Esophagus muscularis mucosa (tissue), 4 donors: ENCODE measurements at regions not wholly inside any gene's neighbourhood (a gene's known extent, or its start where the extent isn't known, plus 50 kb on each side); places are given as distances from the start of the nearest gene placed in this dataset.

ENCODE experiments used
- DNase-seq: peaks from one replicate; pipeline ENCODE4 v3.0.0-alpha.2; 2017; ENCODE audit errors: extremely low spot score
- H3K27ac ChIP-seq, 4 donors: fragments of 200-600 bp; sonication (generic); replicated peaks in 1 of 4; 1 replicate in 3 of 4; 2 replicates in 1 of 4; pipeline ENCODE4 v1.5.1; 2016 to 2019; ENCODE audit warnings: mild to moderate bottlenecking in 1 of 4
- H3K27me3 ChIP-seq, 4 donors: fragments of 200-600 bp; sonication (generic); one replicate each; pipeline versions ENCODE4 v1.5.1 to v1.6.0; 2016 to 2019
- H3K36me3 ChIP-seq, 4 donors: fragments of 200-600 bp; sonication (generic); one replicate each; pipeline ENCODE4 v1.5.1; 2016 to 2019
- H3K4me1 ChIP-seq, 4 donors: fragments of 200-600 bp; sonication (generic); one replicate each; pipeline ENCODE4 v1.5.1; 2016 to 2019
- H3K4me3 ChIP-seq, 4 donors: fragments of 200-600 bp; sonication (generic); 1 replicate in 2 of 4; 2 replicates in 2 of 4; pipeline ENCODE4 v1.5.1; 2016 to 2019; ENCODE audit warnings: mild to moderate bottlenecking in 4 of 4, moderate library complexity in 1 of 4
- H3K9me3 ChIP-seq, 4 donors: fragments of 200-600 bp; sonication (generic); 1 replicate in 3 of 4; 2 replicates in 1 of 4; pipeline ENCODE4 v1.5.1; 2016 to 2019
- CTCF ChIP-seq, 3 experiments: fragments of 200-600 bp in 2 of 3; fragments of 450-650 bp in 1 of 3; sonication (generic) in 2 of 3; IDR thresholded peaks; one replicate each; pipeline ENCODE4 v1.5.1; 2017 to 2019; ENCODE audit warnings: antibody characterized with exemption in 3 of 3, mild to moderate bottlenecking in 2 of 3, moderate library complexity in 1 of 3
- EP300 ChIP-seq: sonication (generic); formaldehyde crosslinking; IDR thresholded peaks from one replicate; pipeline ENCODE4 v1.6.1; 2017; ENCODE audit warnings: antibody characterized with exemption
- POLR2A ChIP-seq: fragments of 450-650 bp; IDR thresholded peaks from one replicate; pipeline ENCODE4 v1.6.1; 2017; ENCODE audit warnings: antibody characterized with exemption, moderate library complexity, mild to moderate bottlenecking, low read depth
- POLR2AphosphoS5 ChIP-seq, 2 donors: sonication (generic); formaldehyde crosslinking; IDR thresholded peaks; one replicate each; pipeline ENCODE4 v1.6.1; 2017; ENCODE audit warnings: antibody characterized with exemption in 2 of 2
- WGBS: methylation state at CpG from one replicate; pipeline ENCODE4 v1.1.5; 2018; 5-methylcytosine and 5-hydroxymethylcytosine counted together
- intact Hi-C: fragments of 100-400 bp; cut with DNase I; formaldehyde crosslinking; loops from one replicate; pipeline ENCODE4 v1.15.1; 2023

GRCh38 chr1:87766737-87767136 is 438.1 kb downstream of the LMO4 start:
- WGBS: 94% methylated on average over 1 of the region's 1 CpG
- intact Hi-C loops: no loop called here
- H3K27me3 ChIP-seq: no peaks in the 10 kb centered on the region

GRCh38 chr1:87778896-87779295 is 450.2 kb downstream of the LMO4 start:
- 84% methylated on average over 3 of the region's 3 CpGs for WGBS
- H3K27ac ChIP-seq: no peak overlapping the region
- intact Hi-C loops: no loop called here
- peaks cover 0 to 20% (median 17%) of the 10 kb centered on the region in 4 donors for H3K4me1 ChIP-seq
- no peaks in the 10 kb centered on the region for H3K9me3 ChIP-seq
- H3K36me3 ChIP-seq: no peaks in the 10 kb centered on the region
- TF ChIP-seq CTCF (IDR thresholded peaks at IDR 0.05): no peak
- H3K4me3 ChIP-seq: no peak overlapping the region
- no peaks in the 10 kb centered on the region for H3K27me3 ChIP-seq
- no peak for DNase-seq

More at GRCh38 chr1:87766737-87767136, 438.1 kb downstream of the LMO4 start:
- Histone ChIP-seq H3K36me3 (no peaks in the 10 kb centered on the region), H3K27ac (no peak overlapping the region), H3K4me1 (peaks cover 0 to 4% (median 0%) of the 10 kb centered on the region in 4 donors), H3K9me3 (peaks cover 0 to 3% (median 0%) of the 10 kb centered on the region in 4 donors), H3K4me3 (no peak overlapping the region)
- TF ChIP-seq POLR2A (no peak), CTCF (IDR thresholded peaks at IDR 0.05) (no peak), POLR2AphosphoS5 (IDR thresholded peaks at IDR 0.05) (no peak), EP300 (no peak)
- no peak for DNase-seq

GRCh38 chr1:87781554-87781953 is 452.9 kb downstream of the LMO4 start:
- Histone ChIP-seq H3K4me3 (no peak overlapping the region), H3K36me3 (no peaks in the 10 kb centered on the region), H3K27ac (peak overlapping the region; percentile 3 to 55 (median 50)), H3K27me3 (no peaks in the 10 kb centered on the region), H3K9me3 (no peaks in the 10 kb centered on the region), H3K4me1 (peaks cover 0 to 20% (median 17%) of the 10 kb centered on the region in 4 donors)
- TF ChIP-seq EP300 (no peak), CTCF (IDR thresholded peaks at IDR 0.05) (no peak), POLR2AphosphoS5 (IDR thresholded peaks at IDR 0.05) (peak in 1 of 2 donors; percentile 42)
- intact Hi-C loops: no loop called here
- WGBS: 28% methylated on average over 1 of the region's 1 CpG
- DNase-seq: no peak

GRCh38 chr1:87783315-87783714 is 454.6 kb downstream of the LMO4 start:
- Histone ChIP-seq H3K4me3 (no peak overlapping the region), H3K27me3 (no peaks in the 10 kb centered on the region), H3K27ac (no peak overlapping the region), H3K36me3 (no peaks in the 10 kb centered on the region), H3K4me1 (peaks cover 0 to 20% (median 17%) of the 10 kb centered on the region in 4 donors), H3K9me3 (no peaks in the 10 kb centered on the region)
- TF ChIP-seq EP300 (no peak), CTCF (IDR thresholded peaks at IDR 0.05) (no peak), POLR2A (no peak), POLR2AphosphoS5 (IDR thresholded peaks at IDR 0.05) (no peak)
- DNase-seq: no peak
- intact Hi-C loops: no loop called here
- 87% methylated on average over 2 of the region's 2 CpGs for WGBS

- DNase-seq: no peak
- Histone ChIP-seq H3K27ac (no peak overlapping the region), H3K27me3 (no peaks in the 10 kb centered on the region), H3K9me3 (no peaks in the 10 kb centered on the region), H3K4me3 (no peak overlapping the region), H3K36me3 (no peaks in the 10 kb centered on the region), H3K4me1 (peaks cover 0 to 20% (median 14%) of the 10 kb centered on the region in 4 donors)
- intact Hi-C loops: no loop called here
- WGBS: 79% methylated on average over 1 of the region's 1 CpG
- TF ChIP-seq CTCF (IDR thresholded peaks at IDR 0.05) (no peak), EP300 (no peak)
These were observed 456.7 kb downstream of the LMO4 start for GRCh38 chr1:87785386-87785785.
